IPS DF 4.7 (cell line): ENCODE measurements at regions not wholly inside any gene's neighbourhood (a gene's known extent, or its start where the extent isn't known, plus 50 kb on each side); places are given as distances from the start of the nearest gene placed in this dataset.
"Not testable (repeated sequence)": the region's sequence is repeated elsewhere in the genome, so short reads cannot be mapped to it uniquely, and the experiment has no call there.

Source experiments
- DNase-seq: peaks from one replicate; pipeline ENCODE4 v3.0.0-alpha.2; 2013; ENCODE audit warnings: low spot score; ENCODE audit errors: extremely low read depth

DNA sequence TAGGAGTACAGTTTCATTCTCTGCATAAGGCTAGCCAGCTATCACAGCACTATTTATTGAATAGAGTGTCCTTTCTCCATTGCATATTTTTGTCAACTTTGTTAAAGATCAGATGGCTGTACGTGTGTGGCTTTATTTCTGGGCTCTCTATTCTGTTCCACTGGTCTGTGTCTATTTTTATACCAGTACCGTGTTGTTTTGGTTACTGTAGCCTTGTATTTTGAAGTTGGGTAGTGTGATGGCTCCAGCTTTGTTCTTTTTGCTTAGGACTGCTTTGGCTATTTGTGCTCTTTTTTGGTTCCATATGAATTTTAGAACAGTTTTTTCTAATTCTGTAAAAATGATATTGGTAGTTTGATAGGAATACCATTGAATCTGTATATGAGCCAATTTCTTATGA, 182.1 kb upstream of the DIAPH2 start:
- no peak for DNase-seq

DNA sequence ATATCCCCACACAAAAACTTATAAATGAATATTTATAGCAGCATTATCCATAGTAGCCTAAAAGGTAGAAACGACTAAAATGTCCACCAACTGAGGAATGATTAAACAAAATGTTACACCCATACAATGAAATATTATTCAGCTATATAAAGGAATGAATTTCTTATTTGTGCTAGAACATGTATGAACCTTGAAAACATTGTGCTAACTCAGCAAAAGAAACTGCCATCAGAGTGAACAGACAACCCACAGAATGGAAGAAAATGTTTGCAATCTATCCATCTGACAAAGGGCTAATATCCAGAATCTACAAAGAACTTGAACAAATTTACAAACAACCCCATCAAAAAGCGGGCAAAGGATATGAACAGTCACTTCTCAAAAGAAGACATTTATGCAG, 155.3 kb upstream of the DIAPH2 start:
- not testable (repeated sequence) for DNase-seq

DNA sequence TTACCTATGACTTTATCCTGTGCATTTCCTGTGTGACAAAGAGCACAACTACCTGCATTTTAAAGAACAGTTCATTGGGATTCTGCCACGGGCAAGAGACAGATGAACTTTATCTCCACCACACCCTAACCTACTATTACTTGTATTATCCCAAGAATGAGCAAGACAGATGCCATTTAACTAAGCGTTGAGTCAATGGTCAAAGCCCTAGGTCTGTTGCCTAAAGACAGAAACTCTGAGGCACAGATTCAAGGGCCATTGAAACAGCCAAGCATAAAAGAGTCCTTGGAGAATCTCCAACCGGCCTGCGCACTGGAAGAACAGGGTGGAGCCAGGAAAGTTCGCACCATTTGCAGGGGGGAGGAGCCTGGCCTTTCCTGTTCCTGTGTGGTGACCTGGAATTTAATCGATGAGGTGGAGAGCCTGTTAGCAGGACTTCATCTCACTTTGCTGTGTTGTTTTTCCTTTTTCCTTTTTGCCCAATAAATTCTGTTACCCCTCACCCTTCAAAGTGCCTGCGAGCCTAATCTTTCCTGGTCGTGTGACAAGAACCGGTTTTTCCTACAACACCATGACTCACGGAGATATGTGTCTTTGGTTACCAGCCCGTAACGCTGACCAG, 146.4 kb upstream of the DIAPH2 start:
- DNase-seq = no peak

DNA sequence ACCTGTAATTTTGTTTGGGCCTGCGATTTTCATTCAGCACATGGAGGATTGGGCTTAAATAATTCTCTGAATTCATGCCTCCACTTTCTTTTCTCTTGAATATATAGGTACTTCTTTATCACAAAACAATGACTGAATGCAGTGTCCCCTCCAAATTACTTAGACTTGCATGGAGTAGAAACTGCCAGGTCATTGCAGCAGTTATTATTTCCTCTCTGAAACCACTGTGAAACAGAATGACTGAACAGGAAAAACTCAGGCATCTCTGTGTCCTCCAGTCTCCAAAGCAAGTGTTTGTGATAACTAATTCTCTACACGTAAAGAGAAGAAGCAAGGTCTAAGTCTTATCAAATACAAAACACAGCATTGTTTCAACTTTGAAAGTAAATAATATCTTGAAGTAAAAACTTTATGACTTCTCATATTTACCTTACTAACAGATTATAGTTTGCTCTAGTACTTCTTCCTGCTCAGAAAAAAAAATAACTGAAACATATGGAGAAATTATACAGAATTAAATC, 144.5 kb upstream of the DIAPH2 start:
- DNase-seq = no peak

DNA sequence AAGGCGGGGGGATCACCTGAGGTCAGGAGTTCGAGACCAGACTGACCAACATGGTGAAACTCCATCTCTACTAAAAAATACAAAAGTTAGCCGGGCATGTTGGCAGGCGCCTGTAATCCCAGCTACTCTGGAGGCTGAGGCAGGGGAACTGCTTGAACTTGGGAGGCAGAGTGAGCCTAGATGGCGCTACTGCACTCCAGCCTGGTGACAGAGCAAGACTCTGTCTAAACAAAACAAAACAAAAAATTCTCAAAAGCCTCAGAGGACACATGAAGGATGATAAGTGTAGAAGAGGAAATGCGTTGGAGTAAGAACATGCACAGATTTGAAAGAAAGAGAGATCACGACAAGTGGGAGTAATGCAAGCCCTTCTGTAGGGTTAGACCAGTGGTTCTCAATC, 138.4 kb upstream of the DIAPH2 start:
- DNase-seq = not testable (repeated sequence)

DNA sequence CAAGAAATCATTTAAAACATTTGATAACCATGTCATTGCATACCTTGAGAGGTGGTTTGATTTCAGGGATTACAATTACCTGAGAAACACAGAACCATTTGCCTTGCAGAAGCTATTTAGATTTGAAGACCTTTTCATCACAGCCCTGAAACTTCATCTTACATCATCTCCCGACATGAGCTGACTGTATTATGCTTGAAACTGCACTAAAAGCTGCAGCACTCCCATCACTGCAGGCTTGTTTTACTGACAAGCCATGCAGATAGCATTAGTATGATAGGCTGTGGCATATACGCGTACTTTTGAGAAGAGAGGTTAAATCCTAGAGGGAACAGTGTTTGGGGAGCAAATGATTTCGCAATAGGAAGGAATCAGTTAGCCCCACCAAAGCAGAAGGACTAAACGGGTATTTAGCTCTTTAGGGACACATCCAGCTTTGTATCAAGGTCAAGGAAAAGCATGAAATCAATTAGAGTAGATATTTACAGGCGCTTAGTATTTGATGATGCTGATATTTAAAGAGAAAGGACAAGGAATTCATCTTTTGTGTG, 133.2 kb upstream of the DIAPH2 start:
- DNase-seq = no peak

DNA sequence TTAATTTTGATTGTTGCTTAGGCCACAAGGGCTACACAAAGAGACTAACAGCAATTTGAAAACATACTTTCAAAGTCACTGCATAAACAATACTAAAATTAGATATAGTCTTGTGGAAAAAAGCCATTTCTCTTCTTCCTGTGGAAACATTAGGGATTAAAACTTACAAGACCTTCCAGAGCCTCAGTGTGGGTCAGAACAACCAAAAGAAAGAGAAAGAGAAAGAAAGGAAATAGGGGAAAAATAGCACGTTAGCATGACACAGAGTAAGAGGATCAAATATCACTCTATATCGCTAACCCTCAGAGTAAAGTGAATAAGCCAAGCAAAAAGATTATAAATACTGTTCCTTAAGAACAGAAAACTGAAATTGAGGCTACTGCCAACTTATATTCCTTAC, 127.8 kb upstream of the DIAPH2 start:
- DNase-seq = no peak

DNA sequence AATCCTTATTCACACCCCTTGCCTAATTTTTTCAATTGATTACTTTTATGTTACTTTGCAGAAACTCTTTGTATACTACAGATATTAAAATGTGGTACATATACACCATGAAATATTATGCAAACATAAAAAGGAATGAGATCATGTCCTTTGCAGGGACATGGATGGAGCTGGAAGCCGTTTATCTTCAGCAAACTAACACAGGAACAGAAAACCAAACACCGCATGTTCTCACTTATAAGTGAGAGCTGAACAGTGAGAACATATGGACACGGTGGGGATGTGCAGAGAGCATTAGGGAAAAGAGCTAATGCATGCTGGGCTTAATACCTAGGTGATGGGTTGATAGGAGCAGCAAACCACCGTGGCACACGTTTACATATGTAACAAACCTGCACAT, 123.5 kb upstream of the DIAPH2 start:
- not testable (repeated sequence) for DNase-seq

DNA sequence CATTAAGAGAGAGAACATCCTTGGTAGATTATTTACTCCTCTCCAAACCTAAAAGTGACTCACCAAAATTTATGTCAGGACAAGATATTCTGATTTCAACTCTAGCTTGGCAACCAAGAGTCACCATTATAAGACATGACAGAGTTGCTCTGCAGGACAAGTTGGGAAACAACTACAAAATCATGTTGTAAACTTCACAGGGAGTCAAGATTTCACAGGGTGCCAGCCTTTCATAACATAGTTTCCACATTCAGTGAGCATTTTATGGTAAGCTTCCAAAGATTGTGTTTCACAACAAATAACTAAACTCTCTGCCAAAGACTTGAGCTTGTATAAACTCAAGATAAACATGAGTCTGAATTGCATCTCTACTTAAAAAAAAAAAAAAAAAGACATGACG, 121.0 kb upstream of the DIAPH2 start:
- no peak for DNase-seq

DNA sequence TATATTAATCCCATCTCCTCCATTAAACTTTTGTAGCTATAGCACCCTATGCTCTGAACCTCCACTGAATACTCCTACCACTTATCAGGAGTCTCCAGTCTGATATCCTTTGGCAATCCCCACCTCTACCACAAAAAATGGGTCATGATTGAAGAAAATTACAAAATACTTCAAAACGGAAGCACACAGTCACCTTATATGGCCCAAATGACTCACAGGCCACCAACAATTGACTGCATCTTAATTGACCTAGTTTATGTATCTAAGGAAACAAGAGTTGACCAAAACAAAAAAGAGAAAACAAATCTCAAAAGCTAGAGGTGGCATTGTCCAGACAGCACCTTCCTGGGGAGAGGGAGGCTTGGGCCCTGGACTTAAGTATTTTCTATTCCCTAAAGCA, 120.0 kb upstream of the DIAPH2 start:
- no peak for DNase-seq

DNA sequence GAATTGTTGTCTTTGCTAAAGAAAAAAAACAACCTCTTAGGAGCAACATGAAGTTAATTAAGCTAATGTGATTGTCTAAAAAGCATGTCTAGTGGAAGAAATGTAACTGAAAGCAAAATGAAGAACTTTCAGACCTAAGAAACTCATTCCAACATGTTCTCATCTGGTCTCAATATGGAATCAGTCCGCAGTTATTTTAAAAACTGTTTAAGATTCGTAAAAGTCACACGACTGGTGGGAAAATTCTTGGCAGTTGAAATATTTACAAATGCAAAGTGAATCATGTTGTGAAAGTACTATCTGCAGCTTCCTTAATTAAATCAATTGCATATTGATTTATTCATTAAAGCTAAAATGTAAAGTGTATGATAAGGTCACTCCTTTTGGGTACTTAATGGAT, 117.8 kb upstream of the DIAPH2 start:
- no peak for DNase-seq

DNA sequence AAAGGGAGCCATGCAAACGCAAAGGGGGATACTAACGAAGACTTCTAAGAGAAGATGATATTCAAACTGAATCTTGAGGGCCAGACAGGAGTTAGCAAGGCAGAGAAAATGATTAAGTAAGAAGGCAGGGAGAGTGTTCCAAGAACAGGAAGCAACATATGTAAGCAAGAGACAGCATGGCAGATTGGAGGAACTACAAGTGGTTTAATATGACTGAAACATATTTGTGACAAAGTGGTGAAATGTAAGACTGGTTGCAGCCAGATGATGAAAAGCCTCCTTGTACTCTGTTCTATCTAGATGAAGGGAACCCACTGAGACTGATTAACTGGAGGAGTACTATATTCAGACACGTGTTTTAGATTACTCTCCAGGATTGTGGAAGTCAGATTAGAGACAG, 116.6 kb upstream of the DIAPH2 start:
- no peak for DNase-seq

DNA sequence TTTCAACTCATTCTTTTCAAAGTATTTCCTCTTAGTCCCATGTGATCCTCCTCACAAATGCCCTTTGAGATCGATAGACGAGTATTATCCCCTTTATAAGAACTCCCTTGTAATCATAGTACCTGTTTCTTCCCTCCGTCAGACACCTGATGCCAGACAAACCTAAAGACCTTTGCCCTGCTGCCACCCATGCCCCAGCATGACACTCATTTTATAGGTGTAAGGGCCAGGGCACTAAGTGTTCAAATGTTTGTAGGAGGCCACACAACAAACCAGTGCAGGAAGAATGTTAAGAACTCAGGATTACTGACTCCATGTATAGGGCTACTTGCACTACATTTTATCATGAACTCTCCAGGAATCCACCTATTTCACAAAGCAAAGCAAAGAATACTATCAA, 115.6 kb upstream of the DIAPH2 start:
- DNase-seq = no peak

DNA sequence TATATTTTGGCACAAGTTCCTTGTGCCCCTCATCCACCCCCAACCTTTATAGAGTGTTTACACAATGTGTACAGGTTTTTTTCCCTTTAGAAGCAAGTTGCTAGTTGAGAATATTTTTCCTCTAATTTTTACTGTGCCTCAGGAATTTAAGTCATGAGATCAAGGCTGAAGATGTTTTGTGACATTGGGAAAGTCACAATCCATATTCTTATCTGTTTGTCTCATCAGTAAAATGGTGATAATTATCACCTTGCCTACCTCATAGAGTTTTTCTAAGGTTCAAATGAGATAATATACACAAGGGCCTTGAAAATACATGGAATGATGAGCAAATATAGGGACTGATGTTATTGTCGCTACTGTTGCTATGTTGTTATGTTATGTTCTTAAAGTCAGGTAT, 109.6 kb upstream of the DIAPH2 start:
- no peak for DNase-seq

DNA sequence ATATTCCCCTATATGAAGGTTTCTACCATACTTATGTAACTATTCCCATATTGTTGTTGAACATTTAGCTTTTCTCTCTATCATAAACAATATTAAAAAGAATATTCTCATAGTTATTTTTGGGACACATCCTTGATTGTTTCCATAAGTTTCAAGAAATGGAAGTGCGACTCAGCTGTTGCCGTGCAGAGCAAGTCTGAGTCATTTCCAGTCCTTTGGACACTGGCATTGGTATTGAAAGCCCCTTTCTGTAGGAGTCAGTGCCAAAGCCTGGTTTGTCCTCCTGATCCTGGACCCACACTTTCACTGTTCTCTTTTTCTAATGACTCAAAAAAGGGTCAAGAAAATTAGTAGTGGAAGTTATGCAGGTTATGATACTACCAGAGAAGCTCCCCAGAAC, 108.3 kb upstream of the DIAPH2 start:
- no peak for DNase-seq

DNA sequence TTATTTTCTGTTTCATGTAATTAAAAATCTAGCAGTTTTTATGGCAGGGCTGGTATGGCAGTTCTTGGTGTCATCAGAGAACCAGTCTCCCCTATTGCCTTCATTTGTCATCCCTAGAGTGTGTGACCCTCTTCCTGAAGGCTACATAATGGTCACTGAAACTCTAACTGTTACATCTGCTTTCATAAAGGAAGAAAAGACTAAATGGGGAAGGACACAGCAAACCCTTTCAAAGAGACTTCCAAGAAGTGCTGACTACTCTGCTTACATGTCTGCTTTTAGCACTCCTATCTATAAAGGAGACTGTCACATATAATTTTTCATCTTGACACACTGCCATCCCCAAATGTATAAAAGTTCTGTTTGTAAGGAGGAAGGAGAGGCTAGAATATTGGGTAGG, 105.9 kb upstream of the DIAPH2 start:
- no peak for DNase-seq

DNA sequence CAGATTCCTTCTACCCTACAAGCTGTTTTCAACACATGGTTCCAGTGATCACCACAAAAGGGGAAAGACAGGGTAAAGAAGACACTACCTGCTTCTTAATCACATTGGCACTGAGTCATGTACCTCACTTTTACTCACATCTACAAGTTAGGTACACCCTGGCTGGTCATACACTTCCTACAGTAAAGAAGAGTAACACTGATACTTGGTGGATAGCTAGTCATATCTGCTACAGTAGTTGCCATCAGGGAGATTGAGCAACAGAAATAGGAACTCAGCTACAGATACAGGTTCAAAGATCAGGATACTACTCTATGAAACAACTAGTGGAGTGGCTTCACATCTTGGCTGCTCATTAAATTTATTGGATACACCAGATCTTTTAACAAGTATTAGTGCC, 105.4 kb upstream of the DIAPH2 start:
- no peak for DNase-seq

DNA sequence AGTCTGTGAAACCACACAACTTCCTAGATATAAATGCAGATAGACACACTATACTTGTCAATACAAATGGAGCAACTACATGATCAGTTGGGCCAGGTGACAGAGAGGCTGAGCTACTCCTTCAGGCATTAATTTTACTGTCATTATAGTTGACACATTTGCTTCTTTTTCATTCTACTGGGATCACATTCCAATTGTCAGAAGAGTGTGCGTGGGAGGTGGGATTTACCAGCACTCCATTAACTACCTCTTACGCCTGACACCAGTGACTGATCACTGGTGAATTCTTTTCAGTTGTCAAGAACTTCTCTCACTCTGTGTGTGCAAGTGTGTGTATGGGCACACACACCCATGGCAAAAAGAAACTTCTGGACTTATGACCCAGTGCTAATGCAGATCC, 94.2 kb upstream of the DIAPH2 start:
- no peak for DNase-seq

DNA sequence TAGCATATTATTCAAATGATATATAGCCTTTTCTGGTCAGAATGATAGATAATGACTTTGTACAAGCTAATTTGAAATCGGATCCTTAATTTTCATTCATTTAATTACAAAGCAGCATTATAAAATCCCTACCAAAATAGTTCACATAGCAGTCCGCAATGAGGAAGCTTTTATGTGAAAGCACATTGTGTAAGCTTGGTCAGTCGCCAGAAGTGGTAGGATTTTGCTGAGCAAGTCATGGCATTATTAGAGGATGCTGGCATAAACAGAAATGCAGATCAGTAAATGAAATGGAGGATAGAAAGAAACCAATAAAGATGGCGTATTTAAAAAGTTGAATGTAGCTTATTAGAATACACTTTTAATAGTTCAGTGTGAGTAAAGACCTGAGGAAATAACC, 93.2 kb upstream of the DIAPH2 start:
- no peak for DNase-seq

DNA sequence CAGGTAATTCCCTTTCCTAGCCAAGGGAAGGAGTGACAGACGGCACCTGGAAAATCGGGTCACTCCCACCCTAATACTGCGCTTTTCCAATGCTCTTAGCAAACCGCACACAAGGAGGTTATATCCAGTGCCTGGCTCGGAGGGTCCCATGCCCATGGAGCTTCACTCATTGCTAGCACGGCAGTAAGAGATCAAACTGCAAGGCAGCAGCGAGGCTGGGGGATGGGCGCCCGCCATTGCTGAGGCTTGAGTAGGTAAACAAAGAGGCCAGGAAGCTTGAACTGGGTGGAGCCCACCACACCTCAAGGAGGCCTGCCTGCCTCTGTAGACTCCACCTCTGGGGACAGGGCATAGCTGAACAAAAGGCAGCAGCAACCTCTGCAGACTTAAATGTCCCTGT, 86.8 kb upstream of the DIAPH2 start:
- not testable (repeated sequence) for DNase-seq

DNA sequence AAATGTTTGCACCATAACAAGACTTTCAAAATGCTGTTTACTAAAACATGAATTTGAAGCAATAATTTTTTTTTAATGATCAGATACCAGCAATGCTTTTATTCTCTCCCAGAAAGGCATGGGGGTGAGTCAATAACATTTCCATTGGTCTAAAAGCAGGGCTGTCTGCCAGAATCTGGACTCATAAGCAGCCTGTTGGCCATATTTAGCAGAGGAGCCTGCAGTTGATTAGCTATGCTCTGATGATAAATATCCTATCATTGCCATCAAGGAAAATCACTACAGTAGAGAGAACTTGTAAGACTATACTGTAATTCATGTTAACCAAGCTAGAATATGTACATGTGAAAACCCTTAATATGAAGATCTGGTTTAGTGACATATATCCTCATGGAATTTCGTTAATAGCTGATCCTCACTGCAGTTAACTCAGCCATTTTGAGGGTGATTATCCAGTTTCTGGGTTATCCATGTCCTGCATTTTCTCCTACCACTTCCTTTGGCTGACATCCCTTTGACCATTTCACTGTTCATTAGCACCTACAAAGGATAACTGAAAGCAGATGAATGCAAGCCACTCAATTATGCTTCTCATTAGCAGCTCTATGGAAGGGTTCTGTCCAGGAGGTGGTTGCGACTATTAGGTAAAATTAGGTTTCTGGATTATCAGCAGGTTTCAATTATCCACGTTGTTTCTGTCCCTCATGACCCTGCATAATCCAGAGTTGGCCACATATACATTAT, 72.9 kb upstream of the DIAPH2 start:
- DNase-seq = no peak

DNA sequence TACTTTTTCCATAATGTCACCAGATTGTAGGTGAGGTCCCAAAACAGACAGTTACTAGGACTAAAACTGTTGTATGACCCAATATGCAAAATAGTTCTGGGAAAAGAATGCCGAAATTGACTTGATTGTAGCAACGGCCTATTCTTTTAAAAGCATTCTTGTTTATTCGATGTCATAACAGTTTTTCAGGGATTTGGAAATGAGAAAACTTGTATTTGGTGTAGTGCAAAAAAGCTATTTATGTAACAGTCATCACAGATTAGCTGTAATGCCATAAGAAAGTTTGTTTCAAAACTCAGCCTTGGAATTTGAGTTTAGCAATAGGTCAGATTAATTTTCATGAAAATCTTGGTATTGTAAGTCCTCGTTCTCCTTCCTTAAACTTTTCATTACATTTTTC, 69.2 kb upstream of the DIAPH2 start:
- no peak for DNase-seq

DNA sequence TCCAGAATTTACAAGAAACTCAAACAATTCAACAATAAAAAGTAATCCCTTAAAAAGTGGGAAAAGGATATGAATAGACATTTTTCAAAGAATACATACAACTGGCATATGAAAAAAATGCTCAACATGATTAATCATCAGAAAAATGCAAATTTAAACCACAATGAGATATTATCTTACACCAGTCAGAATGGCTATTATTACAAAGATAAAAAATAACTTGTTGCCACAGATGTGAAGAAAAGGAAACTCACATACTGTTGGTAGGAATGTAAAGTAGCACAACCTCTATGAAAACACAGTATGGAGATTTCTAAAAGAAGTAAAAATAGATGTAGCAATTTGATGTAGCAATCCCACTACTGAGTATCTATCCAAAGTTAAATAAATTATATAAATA, 65.1 kb upstream of the DIAPH2 start:
- no peak for DNase-seq
